ENCODE measurements at regions not wholly inside any gene's neighbourhood (a gene's known extent, or its start where the extent isn't known, plus 50 kb on each side); places are given as distances from the start of the nearest gene placed in this dataset.

GRCh38 chr2:8416001-8416571 lies 265.8 kb upstream of the ID2 start:
- no peaks in the 10 kb centered on the region for H3K36me3 Mint-ChIP-seq (ENCODE audit: low read depth)
- H3K4me1 Mint-ChIP-seq, result no peaks in the 10 kb centered on the region
- no peak overlapping the region for H3K4me3 Mint-ChIP-seq
- peaks cover 32% of the 10 kb centered on the region for H3K27me3 Mint-ChIP-seq
- intact Hi-C loops (cut with micrococcal nuclease), result no loop called here
- no peak for ATAC-seq (ENCODE audit: low read depth)
- H3K9me3 Mint-ChIP-seq, result no peaks in the 10 kb centered on the region
- POLR2A ChIA-PET, result no interaction called here
- TF ChIP-seq CTCF (IDR thresholded peaks at IDR 0.05), result no peak
- CTCF ChIA-PET, result no interaction called here
- no peak overlapping the region for H3K27ac Mint-ChIP-seq
- no peak for DNase-seq

DNA sequence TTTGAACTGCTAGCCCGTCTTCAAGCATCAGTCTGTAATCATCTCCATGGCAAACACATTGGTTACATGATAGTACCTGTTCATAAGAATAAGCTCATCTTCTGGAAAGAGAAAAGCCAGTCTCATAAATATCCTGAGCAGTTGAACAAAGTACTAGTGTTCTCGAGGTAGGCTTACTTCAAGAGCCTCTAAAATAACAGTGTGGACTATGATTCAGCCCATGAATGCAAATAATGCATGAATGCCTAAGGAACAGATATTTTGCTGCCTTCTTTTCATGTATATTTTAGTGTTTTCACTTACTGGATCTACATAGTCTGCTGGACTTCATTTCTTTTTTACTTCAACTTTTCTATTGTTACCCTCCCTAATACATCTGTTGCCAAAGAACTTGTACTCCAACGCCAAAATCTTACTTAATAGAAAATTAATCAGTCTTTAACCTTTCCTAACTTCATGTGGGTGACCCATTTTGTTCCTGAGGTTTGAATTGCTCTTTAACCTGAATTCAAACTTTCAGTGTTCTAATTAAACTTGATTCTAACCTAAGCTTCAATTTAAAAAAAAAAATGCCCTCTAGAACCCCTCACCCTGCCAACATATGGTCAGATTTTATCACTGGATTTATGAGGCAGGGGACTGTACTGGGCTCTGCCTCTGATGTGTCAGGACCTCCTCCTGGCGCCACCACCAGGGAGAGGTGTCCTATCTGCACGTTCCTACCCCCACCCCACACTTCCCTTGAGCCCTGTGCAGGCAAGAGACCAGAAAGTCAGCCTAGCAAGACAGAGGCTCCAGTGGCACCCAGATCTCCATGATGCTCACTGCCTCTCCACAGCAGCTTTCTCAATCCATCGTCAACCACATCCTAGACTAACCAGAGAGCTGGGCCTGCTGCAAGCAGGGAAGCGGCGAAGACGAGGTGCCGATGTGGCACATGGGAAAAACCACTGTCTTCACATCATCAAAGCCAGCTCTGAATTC lies 264.7 kb upstream of the ID2 start:
- Mint-ChIP-seq H3K9me3 (no peaks in the 10 kb centered on the region), H3K27me3 (peaks cover 30% of the 10 kb centered on the region), H3K4me3 (no peak overlapping the region), H3K36me3 (ENCODE audit: low read depth) (no peaks in the 10 kb centered on the region), H3K27ac (no peak overlapping the region), H3K4me1 (no peaks in the 10 kb centered on the region)
- ChIA-PET CTCF (no interaction called here), POLR2A (no interaction called here)
- DNase-seq (no peak), ATAC-seq (ENCODE audit: low read depth) (no peak)
- intact Hi-C loops (cut with micrococcal nuclease), result no loop called here
- no peak for TF ChIP-seq CTCF (IDR thresholded peaks at IDR 0.05)

DNA sequence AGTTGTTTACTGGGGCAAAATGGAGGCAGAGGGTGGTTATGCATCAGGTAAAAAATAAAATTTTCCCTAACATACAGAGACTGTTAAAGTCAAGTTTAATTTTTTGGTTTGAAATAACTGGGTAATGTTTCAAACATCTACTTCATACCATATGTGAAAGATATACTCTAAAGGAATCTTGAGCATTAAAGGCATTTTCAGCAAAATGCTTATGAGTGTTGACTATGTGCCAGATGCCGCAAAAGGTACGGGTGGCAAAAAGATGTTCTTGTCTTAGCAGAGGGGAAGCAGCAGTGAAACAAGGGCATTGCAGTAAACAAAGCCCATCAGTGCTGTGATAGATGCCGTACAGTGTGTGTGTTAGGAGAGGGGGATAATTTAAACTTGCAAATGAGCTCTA lies 263.1 kb upstream of the ID2 start:
- Mint-ChIP-seq H3K36me3 (ENCODE audit: low read depth) (no peaks in the 10 kb centered on the region), H3K9me3 (no peaks in the 10 kb centered on the region), H3K4me3 (no peak overlapping the region), H3K27me3 (peaks cover 39% of the 10 kb centered on the region), H3K4me1 (no peaks in the 10 kb centered on the region), H3K27ac (no peak overlapping the region)
- TF ChIP-seq CTCF (IDR thresholded peaks at IDR 0.05), result no peak
- DNase-seq (no peak), ATAC-seq (ENCODE audit: low read depth) (no peak)
- ChIA-PET POLR2A (no interaction called here), CTCF (no interaction called here)
- intact Hi-C loops (cut with micrococcal nuclease), result no loop called here

DNA sequence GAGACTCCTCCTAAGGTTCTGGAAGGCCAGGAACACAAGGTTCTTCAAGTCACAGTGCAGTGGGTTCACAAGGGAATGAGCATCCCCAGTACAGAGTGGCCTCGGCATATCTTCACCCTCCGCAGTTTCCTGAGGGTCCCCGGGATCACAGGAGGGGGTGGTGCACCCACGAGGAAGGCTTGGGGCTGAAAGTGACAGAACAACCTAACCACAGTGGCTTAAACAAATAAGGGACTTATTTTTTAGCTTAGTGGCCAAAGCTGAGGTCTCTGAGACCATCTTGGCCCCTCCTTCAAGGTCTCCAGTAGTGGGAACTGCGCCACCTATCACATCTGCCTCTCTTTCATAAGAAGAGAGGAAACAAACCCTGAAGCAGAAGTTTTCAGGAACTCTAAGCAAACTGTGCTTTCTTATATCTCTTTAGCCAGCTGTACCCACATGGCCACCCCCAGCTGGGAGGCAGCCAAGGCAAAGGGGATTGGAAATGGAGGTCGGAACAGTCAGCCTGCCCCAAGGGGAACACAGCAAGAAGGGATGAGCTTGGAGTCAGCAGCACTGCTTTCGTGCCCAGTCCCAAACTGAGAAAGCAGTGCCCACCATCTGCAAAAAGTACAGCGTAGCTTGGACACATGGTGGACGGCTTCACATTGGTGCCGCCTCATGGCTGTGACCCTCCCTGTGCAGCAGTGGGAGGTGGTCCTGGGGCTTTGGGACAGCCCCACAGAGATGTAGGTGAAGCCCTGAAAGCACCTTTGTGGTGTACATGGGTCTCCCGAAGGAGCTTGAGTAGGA lies 260.0 kb upstream of the ID2 start:
- Mint-ChIP-seq H3K4me3 (no peak overlapping the region), H3K36me3 (ENCODE audit: low read depth) (no peaks in the 10 kb centered on the region), H3K27ac (no peak overlapping the region), H3K9me3 (no peaks in the 10 kb centered on the region), H3K27me3 (peaks cover 56% of the 10 kb centered on the region), H3K4me1 (no peaks in the 10 kb centered on the region)
- TF ChIP-seq CTCF (IDR thresholded peaks at IDR 0.05), result no peak
- intact Hi-C loops (cut with micrococcal nuclease), result no loop called here
- ChIA-PET POLR2A (no interaction called here), CTCF (no interaction called here)
- ATAC-seq (ENCODE audit: low read depth), result no peak
- DNase-seq, result no peak

DNA sequence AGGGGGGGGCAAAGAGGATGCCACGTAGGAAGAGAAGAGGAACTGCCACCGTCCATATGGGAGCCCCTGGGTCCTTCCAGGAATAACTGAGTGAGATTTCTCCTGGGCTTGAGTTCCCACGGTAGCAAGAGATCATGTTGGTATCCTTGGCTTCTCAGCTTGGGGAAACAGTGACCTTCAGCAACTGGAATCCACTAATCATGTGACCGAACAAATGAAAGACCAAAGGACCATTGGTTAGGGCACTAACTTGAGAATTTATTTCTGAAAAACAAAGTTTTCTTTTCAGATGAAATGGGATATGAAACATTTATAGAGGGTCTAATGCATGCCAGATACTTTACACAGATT lies 259.4 kb upstream of the ID2 start:
- peaks cover 58% of the 10 kb centered on the region for H3K27me3 Mint-ChIP-seq
- no peak overlapping the region for H3K4me3 Mint-ChIP-seq
- no peak for TF ChIP-seq CTCF (IDR thresholded peaks at IDR 0.05)
- no peaks in the 10 kb centered on the region for H3K4me1 Mint-ChIP-seq
- ChIA-PET CTCF (no interaction called here), POLR2A (no interaction called here)
- no peaks in the 10 kb centered on the region for H3K9me3 Mint-ChIP-seq
- H3K36me3 Mint-ChIP-seq (ENCODE audit: low read depth), result no peaks in the 10 kb centered on the region
- ATAC-seq (ENCODE audit: low read depth), result no peak
- H3K27ac Mint-ChIP-seq, result no peak overlapping the region
- intact Hi-C loops (cut with micrococcal nuclease), result no loop called here
- no peak for DNase-seq

Measured in activated B cell treated with CpG ODN at 0.5 μM for 24 hours (primary cell).